Suprapubic skin (tissue), 4 donors: ENCODE measurements at regions not wholly inside any gene's neighbourhood (a gene's known extent, or its start where the extent isn't known, plus 50 kb on each side); places are given as distances from the start of the nearest gene placed in this dataset.

Experiments used
- DNase-seq, 2 donors: peaks; one replicate each; pipeline ENCODE4 v3.0.0-alpha.2; 2019; ENCODE audit warnings: low spot score in 2 of 2
- H3K27ac ChIP-seq: fragments of 200-600 bp; sonication (generic); one replicate; pipeline ENCODE4 v1.5.1; 2019
- H3K27me3 ChIP-seq: fragments of 200-600 bp; sonication (generic); one replicate; pipeline ENCODE4 v1.5.1; 2019
- H3K36me3 ChIP-seq: fragments of 200-600 bp; sonication (generic); one replicate; pipeline ENCODE4 v1.5.1; 2019
- H3K4me1 ChIP-seq: fragments of 200-600 bp; sonication (generic); one replicate; pipeline ENCODE4 v1.5.1; 2019
- H3K4me3 ChIP-seq: fragments of 200-600 bp; sonication (generic); one replicate; pipeline ENCODE4 v1.5.1; 2019; ENCODE audit warnings: mild to moderate bottlenecking
- H3K9me3 ChIP-seq: fragments of 200-600 bp; sonication (generic); one replicate; pipeline ENCODE4 v1.5.1; 2019
- EP300 ChIP-seq: sonication (generic); formaldehyde crosslinking; IDR thresholded peaks from one replicate; pipeline ENCODE4 v1.6.1; 2017; ENCODE audit warnings: antibody characterized with exemption
- POLR2A ChIP-seq, 2 donors: fragments of 450-650 bp; IDR thresholded peaks; one replicate each; pipeline ENCODE4 v1.6.1; 2017; ENCODE audit warnings: antibody characterized with exemption in 2 of 2, mild to moderate bottlenecking in 2 of 2, moderate library complexity in 2 of 2
- POLR2AphosphoS5 ChIP-seq, 3 donors: sonication (generic); formaldehyde crosslinking; IDR thresholded peaks; one replicate each; pipeline ENCODE4 v1.6.1; 2017; ENCODE audit warnings: antibody characterized with exemption in 3 of 3
- WGBS: methylation state at CpG from one replicate; pipeline ENCODE4 v1.1.5; 2018; 5-methylcytosine and 5-hydroxymethylcytosine counted together
- TF ChIP-seq, protein P1 (sequence below), 2 donors: fragments of 200-600 bp in 1 of 2; fragments of 450-650 bp in 1 of 2; sonication (generic) in 1 of 2; IDR thresholded peaks; one replicate each; pipeline ENCODE4 v1.5.1; 2016 to 2019; ENCODE audit warnings: antibody characterized with exemption in 2 of 2, mild to moderate bottlenecking in 1 of 2, moderate library complexity in 1 of 2

DNA sequence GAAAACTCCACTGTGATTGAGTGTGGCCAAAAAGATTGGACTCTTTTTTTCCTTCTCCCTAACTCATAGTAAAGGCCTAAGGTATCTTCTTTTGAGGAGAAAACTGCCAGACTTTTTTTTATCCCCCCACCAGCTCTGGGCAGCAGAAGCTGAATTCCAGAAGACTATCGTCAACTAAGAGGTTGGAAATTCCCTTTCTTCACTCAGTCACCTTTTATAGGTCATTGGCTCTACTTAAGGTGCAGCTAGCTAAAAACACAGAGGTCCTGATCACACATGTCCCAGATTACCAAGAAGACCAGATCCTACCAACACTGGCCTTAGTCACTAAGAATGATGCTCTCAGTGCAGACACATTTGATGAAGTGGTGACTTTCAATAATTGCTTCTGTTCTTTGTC, 1441.2 kb downstream of the PLA2G4A start:
- TF ChIP-seq EP300: no peak
- TF ChIP-seq POLR2A (IDR thresholded peaks at IDR 0.05): no peak
- TF ChIP-seq POLR2AphosphoS5 (IDR thresholded peaks at IDR 0.05): no peak
- TF ChIP-seq, protein P1, sequence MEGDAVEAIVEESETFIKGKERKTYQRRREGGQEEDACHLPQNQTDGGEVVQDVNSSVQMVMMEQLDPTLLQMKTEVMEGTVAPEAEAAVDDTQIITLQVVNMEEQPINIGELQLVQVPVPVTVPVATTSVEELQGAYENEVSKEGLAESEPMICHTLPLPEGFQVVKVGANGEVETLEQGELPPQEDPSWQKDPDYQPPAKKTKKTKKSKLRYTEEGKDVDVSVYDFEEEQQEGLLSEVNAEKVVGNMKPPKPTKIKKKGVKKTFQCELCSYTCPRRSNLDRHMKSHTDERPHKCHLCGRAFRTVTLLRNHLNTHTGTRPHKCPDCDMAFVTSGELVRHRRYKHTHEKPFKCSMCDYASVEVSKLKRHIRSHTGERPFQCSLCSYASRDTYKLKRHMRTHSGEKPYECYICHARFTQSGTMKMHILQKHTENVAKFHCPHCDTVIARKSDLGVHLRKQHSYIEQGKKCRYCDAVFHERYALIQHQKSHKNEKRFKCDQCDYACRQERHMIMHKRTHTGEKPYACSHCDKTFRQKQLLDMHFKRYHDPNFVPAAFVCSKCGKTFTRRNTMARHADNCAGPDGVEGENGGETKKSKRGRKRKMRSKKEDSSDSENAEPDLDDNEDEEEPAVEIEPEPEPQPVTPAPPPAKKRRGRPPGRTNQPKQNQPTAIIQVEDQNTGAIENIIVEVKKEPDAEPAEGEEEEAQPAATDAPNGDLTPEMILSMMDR (IDR thresholded peaks at IDR 0.05): no peak
- no peak overlapping the region for H3K4me3 ChIP-seq
- WGBS: 74% methylated on average over 1 of the region's 1 CpG

DNA sequence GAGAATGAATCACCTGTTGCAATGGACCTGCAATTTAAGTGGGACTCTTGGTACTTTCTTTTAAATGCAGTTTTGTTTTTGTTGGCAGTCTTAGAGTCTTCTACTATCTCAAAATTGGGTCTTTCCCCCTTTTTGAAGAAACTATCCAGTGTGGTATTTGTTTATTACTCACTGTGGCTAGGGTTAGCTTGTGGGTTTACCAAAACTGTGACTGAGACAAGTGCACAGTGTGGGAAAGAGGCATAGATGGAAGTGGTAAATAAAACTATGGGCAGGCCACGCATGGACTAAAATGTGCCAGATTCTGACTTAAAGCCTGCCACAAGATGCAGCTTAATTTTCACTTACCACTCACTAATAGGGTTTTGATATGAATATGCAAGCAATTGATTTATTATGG, 1441.7 kb downstream of the PLA2G4A start:
- no peaks in the 10 kb centered on the region for H3K27me3 ChIP-seq
- TF ChIP-seq EP300 (no peak), POLR2A (IDR thresholded peaks at IDR 0.05) (no peak), POLR2AphosphoS5 (IDR thresholded peaks at IDR 0.05) (no peak)
- TF ChIP-seq, protein P1 (IDR thresholded peaks at IDR 0.05): no peak
- H3K9me3 ChIP-seq: no peaks in the 10 kb centered on the region
- H3K36me3 ChIP-seq: no peaks in the 10 kb centered on the region
- H3K4me3 ChIP-seq: no peak overlapping the region
- no peak for DNase-seq
- H3K4me1 ChIP-seq: no peaks in the 10 kb centered on the region
- no peak overlapping the region for H3K27ac ChIP-seq
- WGBS: 100% methylated on average over 1 of the region's 1 CpG

More for the DNA sequence above, 1441.2 kb downstream of the PLA2G4A start:
- no peaks in the 10 kb centered on the region for H3K9me3 ChIP-seq
- no peaks in the 10 kb centered on the region for H3K4me1 ChIP-seq
- H3K27me3 ChIP-seq: no peaks in the 10 kb centered on the region
- H3K27ac ChIP-seq: no peak overlapping the region
- no peaks in the 10 kb centered on the region for H3K36me3 ChIP-seq
- no peak for DNase-seq

DNA sequence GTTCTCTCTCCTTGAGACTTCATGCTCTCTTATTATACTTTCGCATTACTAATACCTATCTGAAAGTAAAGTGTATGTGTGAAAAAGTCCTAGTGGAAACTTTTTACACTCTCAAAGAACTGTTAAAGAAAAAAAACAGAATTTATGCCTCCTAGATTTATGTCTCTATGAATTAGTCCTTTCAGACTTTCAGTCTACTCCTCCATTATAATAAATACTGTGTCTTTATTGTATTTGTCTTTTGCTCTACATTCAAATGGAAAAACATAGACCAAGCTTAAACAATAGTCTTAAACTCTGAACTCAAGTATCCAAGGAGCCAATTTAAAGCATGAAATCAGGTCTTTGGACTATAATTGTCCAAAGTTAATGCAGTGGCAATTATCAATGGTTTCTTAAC, 1449.0 kb downstream of the PLA2G4A start:
- H3K27ac ChIP-seq: no peak overlapping the region
- no peaks in the 10 kb centered on the region for H3K36me3 ChIP-seq
- TF ChIP-seq EP300: no peak
- TF ChIP-seq, protein P1 (IDR thresholded peaks at IDR 0.05): no peak
- TF ChIP-seq POLR2A (IDR thresholded peaks at IDR 0.05): no peak
- TF ChIP-seq POLR2AphosphoS5 (IDR thresholded peaks at IDR 0.05): no peak
- 98% methylated on average over 1 of the region's 1 CpG for WGBS
- H3K9me3 ChIP-seq: no peaks in the 10 kb centered on the region
- no peak overlapping the region for H3K4me3 ChIP-seq
- H3K27me3 ChIP-seq: no peaks in the 10 kb centered on the region
- no peaks in the 10 kb centered on the region for H3K4me1 ChIP-seq
- no peak for DNase-seq

- TF ChIP-seq, protein P1 (IDR thresholded peaks at IDR 0.05): no peak
- no peak for TF ChIP-seq EP300
- TF ChIP-seq POLR2A (IDR thresholded peaks at IDR 0.05): no peak
- no peak for TF ChIP-seq POLR2AphosphoS5 (IDR thresholded peaks at IDR 0.05)
- Histone ChIP-seq H3K4me1 (no peaks in the 10 kb centered on the region), H3K4me3 (no peak overlapping the region), H3K27ac (no peak overlapping the region), H3K36me3 (no peaks in the 10 kb centered on the region), H3K27me3 (no peaks in the 10 kb centered on the region), H3K9me3 (no peaks in the 10 kb centered on the region)
- no peak for DNase-seq
- 65% methylated on average over 3 of the region's 3 CpGs for WGBS
These were observed 1453.2 kb downstream of the PLA2G4A start for GRCh38 chr1:188281921-188282320.

DNA sequence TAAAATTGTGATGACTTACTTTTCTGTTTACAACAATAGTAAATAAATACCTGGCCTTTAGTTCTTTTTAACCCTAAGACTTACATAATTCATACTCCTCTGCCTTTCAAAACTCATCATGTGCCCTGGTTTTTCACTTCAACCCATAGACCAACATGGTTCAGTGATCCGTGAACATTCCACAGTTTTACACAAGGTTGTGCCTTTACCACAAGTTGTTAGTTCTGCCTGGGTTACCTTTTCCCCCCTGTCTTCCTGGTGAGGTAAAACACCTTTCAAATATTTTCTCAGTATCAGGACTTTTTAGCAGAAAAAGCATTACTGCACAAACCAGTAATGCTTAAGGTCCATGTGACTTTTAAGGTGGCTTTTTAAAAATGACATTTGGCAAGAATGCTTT, 1466.4 kb downstream of the PLA2G4A start:
- H3K4me1 ChIP-seq: no peaks in the 10 kb centered on the region
- no peak for TF ChIP-seq POLR2AphosphoS5 (IDR thresholded peaks at IDR 0.05)
- TF ChIP-seq POLR2A (IDR thresholded peaks at IDR 0.05): no peak
- TF ChIP-seq, protein P1 (IDR thresholded peaks at IDR 0.05): no peak
- TF ChIP-seq EP300: no peak
- no peaks in the 10 kb centered on the region for H3K27me3 ChIP-seq
- H3K36me3 ChIP-seq: no peaks in the 10 kb centered on the region
- no peak overlapping the region for H3K4me3 ChIP-seq
- H3K27ac ChIP-seq: no peak overlapping the region
- 78% methylated on average over 1 of the region's 1 CpG for WGBS
- H3K9me3 ChIP-seq: peaks cover 5% of the 10 kb centered on the region
- no peak for DNase-seq
